NCI-H510A treated with DMSO at 0.1 percent for 48 hours (cell line): ENCODE measurements at regions not wholly inside any gene's neighbourhood (a gene's known extent, or its start where the extent isn't known, plus 50 kb on each side); places are given as distances from the start of the nearest gene placed in this dataset.

Experiments
- DNase-seq: peaks from one replicate; lab custom pipeline; 2025; lab: John Stamatoyannopoulos, UW

GRCh38 chr2:22826703-22827102, 558.3 kb upstream of the KLHL29 start:
- no peak for DNase-seq

- no peak for DNase-seq
Observed at GRCh38 chr2:22829791-22830190, 555.2 kb upstream of the KLHL29 start.

GRCh38 chr2:22832196-22832595, 552.8 kb upstream of the KLHL29 start:
- DNase-seq: no peak

- no peak for DNase-seq
Observed at GRCh38 chr2:22838461-22838860, 546.5 kb upstream of the KLHL29 start.

GRCh38 chr2:22842205-22842869, 542.6 kb upstream of the KLHL29 start:
- no peak for DNase-seq

- no peak for DNase-seq
Observed at GRCh38 chr2:22843919-22844537, 541.0 kb upstream of the KLHL29 start.

GRCh38 chr2:22850310-22850709, 534.7 kb upstream of the KLHL29 start:
- no peak for DNase-seq

- DNase-seq: no peak
Observed at GRCh38 chr2:22854588-22854987, 530.4 kb upstream of the KLHL29 start.

- no peak for DNase-seq
Observed at GRCh38 chr2:22855081-22855480, 529.9 kb upstream of the KLHL29 start.

GRCh38 chr2:22855761-22856184, 529.2 kb upstream of the KLHL29 start:
- DNase-seq: peak; percentile 20

GRCh38 chr2:22867973-22868372, 517.0 kb upstream of the KLHL29 start:
- DNase-seq: no peak

- no peak for DNase-seq
Observed at GRCh38 chr2:22878121-22878520, 506.9 kb upstream of the KLHL29 start.

- DNase-seq: no peak
Observed at GRCh38 chr2:22879009-22879863, 505.7 kb upstream of the KLHL29 start.

GRCh38 chr2:22880161-22880560, 504.8 kb upstream of the KLHL29 start:
- no peak for DNase-seq

- DNase-seq: no peak
Observed at GRCh38 chr2:22882011-22882410, 503.0 kb upstream of the KLHL29 start.

GRCh38 chr2:22882643-22883042, 502.3 kb upstream of the KLHL29 start:
- DNase-seq: no peak

- DNase-seq: no peak
Observed at GRCh38 chr2:22883054-22883453, 501.9 kb upstream of the KLHL29 start.

- no peak for DNase-seq
Observed at GRCh38 chr2:22885245-22885644, 499.7 kb upstream of the KLHL29 start.

- no peak for DNase-seq
Observed at GRCh38 chr2:22887426-22887825, 497.6 kb upstream of the KLHL29 start.

- DNase-seq: no peak
Observed at GRCh38 chr2:22887845-22888244, 497.1 kb upstream of the KLHL29 start.

- no peak for DNase-seq
Observed at GRCh38 chr2:22890132-22890531, 494.8 kb upstream of the KLHL29 start.

- DNase-seq: no peak
Observed at GRCh38 chr2:22893761-22894517, 491.0 kb upstream of the KLHL29 start.
